DMS 273 treated with DMSO at 0.1 percent for 48 hours (cell line): ENCODE measurements at regions not wholly inside any gene's neighbourhood (a gene's known extent, or its start where the extent isn't known, plus 50 kb on each side); places are given as distances from the start of the nearest gene placed in this dataset.
"Not testable (repeated sequence)": the region's sequence is repeated elsewhere in the genome, so short reads cannot be mapped to it uniquely, and the experiment has no call there.

Source experiments
- DNase-seq: peaks from one replicate; lab custom pipeline; 2025; lab: John Stamatoyannopoulos, UW

DNA sequence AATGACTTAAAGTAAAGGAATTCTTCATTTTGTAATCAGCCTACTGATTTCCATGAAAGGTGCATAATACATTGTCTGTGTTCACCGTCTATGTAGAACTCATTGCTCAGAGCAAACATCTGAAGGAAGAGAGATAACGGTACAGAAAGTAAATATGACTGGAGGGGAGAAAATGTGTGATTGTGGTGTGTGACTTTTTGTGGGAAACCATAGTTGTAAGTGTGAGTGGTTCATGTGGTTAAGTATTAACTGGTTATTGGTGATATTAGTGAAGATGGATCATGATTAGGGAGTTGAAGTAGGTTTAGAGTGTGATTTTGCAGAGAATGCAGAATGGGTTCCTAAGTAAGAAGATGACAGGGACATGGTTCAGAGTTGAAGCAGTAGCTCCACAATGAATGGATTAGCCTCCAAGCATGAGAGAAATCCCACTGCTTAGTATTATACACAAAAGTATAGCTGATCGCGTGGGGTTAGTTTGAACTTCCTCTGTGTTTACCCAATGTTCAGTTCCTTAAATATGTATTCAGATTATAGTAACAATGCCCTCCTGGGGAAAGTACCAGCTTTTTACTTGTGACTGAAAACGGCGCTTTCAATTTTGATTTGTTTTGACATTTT, 368.9 kb downstream of the UTRN start:
- DNase-seq: no peak

DNA sequence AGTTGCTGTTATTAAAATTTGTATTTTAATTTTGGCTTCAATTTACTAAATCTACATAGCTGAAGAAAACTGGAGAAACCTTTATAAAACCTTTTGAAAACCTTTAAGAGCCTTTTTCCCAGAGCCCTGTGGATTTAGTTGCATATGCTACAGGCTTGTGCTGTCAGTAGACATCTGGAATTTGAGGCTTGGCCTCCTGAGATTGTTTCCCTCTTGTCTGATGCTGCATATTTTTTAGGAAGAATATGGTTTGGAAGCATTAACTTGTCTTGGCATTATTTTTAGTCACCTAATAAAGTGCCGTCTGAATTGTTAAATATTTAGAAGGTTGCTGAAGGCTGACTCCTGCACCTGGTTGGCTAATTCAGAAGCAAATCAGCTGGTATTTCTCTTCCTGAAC, 369.4 kb downstream of the UTRN start:
- DNase-seq: no peak

DNA sequence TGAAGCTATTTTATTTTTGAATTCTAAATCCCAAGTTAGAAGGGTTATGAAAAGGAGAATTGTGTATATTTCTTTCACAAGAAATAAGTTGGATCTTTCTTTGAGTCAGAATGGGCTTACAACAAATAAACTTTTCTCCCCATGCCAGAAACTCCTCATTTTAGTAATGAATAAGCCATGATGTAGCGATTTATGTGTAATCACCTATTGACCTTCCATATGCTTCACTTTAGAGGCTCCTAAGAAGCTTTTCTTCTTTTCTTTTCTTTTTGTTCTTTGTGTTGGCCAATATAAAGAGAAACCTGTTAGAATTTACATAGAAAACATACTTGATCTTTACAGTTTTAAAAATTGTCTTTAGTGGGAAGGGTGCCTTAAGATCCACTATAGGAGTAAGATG, 370.2 kb downstream of the UTRN start:
- DNase-seq: no peak

DNA sequence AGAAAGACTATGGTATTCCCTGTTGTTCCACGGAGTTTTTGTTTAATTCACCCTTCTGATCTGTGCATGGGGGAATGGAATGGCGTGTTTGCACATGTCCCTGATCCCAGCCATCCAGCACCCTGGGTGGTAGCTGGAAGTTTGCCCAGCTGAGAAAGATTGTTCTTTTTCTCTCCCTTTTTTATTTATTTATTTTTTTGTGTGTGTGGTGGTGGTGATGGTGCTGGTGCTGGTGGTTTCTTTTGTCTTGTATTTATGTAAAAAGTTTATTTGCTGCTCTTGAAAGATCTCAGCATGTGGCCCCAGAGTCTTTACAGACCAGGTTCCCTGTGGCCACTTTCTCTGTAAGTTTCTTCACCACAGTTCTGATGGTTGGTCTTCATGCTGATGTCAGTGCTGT, 372.6 kb downstream of the UTRN start:
- DNase-seq: no peak

DNA sequence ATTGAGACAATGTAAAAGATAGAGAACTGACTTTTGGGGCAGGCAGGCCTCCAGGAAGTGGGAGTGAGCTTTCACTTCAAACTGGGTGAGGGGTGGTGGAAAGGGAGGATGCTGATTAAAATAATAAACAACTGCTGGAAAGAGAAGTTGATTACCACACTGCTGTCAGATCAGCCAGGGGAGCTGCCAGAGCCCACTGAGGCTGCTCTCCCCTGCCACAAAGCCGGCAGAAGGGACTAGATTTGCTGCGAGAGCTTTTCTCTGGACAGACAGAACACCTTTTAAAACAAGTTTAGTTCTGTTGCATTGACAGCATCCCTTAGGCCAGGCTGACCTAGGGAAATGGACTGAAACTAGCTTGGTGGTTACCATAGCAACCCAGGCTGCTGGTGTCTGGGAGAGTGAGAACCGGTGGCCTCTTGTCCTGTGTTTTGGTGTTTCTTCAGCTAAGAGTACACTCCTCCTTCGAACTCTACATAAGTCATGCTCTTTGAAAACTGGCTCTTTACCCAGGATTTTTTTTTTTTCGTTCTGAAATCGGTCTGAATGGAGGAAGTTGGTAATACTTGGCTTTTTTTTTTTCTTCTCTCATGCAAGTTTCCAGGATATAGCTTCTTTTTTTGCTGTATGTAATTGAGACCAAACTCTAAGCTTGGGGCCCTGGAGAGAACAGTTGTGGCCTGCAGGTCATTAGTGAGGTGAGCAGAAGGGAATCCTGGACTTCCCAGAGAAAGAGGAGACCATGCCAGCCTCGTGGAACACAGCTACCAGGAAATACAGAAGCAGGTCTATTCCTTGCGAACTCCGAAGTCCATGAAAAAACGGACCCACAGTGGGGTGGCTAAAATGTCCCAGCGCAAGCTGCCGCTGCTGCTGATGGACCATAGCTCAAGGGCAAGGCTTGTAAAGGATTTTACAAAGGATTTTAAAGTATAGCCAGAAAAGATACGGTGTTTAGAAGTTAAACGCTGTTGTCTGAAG, 374.4 kb downstream of the UTRN start:
- DNase-seq: no peak

DNA sequence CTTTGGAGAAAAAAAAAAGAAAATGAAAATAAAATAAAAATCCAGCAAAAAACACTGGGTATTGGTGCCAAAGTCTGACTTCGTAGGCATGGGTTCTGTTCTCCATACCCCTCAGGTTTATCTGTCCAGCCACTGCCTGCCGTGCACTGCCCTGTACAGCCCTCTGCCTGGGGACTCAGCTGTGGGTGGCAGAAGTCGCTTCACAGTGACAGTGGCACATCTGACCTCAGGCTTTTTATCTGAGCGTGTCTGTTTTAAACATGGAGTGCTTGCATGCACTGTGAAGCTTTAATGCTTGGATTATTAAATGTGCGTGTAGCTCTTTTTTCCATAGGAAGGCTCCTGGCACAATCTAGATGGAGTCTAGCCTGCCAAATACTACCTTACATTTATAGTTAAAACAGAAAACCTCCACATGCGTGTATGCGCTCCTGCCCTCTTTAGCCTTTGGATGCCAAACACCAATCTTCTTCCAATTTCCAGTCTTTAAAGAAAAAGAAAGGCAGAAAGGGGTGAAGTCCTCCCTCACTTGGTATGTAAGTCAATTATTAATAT, 375.5 kb downstream of the UTRN start:
- DNase-seq: no peak

DNA sequence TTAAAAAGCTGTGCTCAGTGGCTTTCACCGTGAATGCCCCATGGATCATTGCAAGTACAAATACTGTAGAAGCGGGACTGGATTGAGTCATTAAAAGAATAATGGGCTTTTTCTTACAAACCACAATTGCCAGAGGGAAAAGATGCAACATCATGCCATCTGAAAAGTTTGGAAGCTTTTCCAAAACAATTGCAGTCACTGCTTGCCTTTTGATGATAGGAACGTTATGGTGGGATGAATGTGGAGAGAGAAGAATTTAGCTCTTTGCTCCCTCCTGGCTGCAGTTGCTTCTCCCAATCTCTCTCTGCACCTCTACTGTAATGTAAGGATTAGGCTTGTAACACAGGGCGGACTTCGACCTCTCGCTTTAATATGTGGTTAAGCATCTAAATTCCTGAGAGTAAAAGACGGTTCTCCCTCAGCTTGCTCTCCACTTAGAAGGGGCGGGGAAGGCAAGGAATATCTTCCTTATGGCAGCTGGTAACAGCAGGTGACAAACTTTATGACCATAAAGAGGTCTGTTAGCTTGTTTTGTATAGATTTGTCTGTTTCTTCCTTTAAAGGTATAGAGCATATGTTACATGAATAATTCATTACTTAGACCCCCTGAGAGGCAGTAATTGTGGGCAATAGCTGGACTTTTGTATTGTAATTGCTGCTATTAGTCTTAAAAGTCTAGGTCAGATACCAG, 376.1 kb downstream of the UTRN start:
- no peak for DNase-seq

DNA sequence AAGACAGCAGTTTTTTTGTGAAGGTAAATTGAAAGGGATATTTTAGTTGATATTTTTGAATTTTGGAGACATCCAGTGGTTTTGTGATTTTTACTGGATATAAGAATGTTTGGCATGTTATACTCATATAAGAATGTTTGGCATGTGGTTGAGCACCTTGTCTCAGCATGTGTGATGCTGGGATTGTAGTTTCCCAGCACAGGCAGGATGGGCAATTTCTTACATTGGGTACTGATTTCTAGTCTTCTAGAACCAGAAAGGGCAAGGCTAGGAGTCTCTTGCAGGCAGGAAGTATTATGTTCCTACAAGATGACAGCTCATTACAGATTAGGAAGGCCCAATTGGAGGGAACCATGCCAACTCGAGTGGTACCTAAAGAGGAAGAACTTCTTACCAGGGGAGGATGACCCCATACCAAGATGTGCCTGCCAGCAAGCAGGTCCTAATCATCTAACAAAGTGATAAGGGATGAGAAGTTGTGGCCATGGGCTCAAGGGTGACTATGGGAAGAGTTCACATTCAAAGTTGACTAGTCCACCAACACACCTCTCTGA, 377.8 kb downstream of the UTRN start:
- no peak for DNase-seq

DNA sequence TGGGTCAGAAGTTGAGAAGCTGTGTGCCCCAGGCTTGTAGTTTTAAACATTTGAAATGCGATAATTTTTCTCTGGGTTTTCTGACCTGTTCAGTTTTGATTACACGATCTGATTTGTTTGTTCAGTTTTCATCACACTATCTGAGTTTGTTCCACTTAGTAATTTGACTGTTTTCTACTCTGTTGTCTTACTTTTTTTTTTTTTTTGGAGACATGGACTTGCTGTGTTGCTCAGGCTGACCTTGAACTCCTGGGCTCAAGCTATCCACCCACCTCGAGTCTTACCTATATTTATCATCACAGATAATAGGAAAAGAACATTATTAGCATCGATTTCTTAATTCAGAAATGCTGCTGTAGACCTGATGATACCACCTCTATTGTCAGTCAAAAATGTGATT, 379.1 kb downstream of the UTRN start:
- DNase-seq: no peak

DNA sequence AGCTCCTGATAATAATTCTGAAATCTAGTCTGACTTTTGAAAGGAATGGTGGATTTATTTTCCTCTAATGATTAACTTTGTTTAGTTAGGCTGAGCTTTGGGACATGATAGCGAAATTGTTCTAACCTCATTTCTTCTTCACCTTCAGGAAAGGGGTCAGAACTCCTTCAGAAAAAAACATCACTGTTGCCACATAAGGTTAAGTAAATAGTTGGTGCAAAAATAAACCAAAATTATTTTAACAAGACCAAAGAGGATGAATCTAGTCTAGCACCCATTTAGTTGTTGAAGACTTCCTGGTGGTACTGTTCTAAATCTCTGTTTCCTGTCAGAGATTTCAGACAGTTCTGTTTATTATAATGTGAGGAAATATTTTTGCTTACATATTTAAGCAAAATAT, 379.8 kb downstream of the UTRN start:
- no peak for DNase-seq

DNA sequence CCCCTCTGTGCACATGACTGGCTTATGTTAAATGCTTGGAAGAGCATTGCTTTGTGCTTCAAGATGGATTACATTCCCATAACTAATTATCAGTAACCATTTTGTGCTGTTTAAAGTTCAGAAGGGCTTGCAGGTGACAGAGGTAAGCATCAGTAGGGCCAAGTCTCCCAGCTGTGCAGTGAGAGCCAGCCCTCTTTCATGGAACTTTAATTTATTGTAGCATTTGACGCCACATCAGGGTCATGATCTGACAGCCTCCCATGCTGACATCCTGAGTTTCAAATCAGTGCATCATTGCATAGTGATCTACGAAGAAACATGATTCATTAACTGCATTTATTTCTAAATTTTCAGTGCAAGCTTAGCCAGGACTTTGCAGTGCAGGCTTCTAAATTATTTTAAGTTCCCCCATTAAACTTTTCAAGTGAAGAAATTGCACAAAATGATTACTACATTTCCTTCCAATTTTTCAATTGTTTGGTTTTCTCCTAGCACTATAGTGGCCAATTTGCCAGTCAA, 380.9 kb downstream of the UTRN start:
- DNase-seq: no peak

DNA sequence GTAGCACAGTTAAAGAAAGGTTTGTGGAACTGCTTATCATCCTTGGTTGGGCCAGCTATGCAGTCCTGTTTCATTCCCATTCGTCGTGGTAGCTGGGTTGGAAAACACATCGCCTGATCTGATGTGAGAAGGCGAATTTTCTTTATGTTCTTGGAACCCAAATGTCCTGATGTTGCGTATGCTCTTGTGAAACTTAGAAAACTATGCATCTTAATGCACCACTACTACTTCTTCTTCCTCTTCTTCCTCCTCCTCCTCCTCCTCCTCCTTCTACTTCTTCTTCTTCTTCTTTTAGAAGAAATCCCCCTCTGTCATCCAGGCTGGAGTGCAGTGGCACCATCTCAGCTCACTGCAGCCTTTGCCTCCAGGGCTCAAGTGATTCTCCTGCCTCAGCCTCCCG, 381.6 kb downstream of the UTRN start:
- DNase-seq: no peak

DNA sequence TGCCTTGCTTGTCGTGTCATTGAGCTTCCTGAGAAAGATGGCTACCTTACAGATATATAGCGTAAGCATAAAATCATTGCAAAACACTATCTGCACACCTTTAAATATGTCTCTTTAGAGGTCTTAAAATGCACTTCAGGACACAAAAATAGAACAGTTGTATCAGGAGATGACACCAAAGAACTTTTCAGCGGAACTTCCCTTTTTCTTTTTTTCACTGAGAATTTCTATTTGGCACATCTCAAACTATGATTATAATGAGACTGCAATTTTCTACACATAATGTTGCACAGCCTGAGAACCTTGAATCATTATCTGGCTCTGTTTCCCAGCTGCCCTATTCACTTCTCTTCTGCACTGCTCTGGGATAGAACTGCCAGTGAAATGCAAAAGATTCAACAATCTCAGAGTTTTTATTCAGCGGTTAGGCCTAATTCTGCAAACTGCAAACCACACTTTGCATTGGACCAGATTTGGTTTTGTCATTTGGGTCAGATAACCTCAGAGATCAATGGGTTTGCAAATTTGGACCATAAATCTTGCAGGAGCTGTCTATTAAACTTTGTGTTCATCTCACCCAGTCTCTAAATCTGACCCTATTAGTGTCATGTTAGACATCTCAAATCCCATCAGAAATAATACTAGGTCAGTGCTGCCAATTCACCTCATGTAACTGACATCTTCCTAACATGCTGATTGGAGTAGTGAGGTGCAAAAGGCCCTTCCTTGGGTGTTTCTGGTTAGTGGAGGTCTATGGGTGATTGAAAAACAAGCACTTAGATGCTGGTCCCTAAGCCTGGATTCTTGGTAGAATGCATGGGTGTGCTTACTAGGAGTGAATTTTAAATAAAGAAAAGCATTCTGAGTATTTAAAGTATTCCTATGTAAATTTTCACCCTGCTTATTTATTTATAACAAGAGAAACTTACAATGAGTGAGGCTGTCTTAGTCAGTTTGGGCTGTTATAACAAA, 382.7 kb downstream of the UTRN start:
- DNase-seq: no peak

DNA sequence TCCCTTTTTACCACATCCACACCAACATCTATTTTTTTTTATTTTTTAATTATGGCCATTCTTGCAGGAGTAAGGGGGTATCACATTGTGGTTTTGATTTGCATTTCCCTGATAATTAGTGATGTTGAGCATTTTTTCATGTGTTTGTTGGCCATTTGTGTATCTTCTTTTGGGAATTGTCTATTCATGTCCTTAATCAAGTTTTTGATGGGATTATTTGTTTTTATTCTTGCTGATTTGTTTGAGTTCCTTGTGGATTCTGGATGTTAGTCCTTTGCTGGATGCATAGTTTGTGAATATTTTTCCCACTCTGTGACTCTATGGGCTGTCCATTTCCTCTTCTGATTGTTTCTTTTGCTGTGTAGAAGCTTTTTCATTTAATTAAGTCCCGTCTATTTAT, 385.1 kb downstream of the UTRN start:
- not testable (repeated sequence) for DNase-seq

DNA sequence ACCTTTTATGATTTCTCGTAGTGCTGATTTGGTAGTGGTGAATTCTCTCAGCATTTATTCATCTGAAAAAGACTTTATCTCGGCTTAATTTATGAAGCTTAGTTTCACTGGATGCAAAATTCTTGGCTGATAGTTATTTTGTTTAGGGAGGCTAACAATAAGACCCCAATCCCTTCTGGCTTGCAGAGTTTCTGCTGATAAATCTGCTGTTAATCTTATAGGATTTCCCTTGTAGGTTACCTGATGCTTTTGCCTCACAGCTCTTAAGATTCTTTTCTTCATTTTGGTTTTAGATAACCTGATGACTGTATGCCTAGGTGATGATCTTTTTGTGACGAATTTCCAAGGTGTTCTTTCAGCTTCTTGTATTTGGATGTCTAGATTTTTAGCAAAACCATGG, 388.7 kb downstream of the UTRN start:
- no peak for DNase-seq

DNA sequence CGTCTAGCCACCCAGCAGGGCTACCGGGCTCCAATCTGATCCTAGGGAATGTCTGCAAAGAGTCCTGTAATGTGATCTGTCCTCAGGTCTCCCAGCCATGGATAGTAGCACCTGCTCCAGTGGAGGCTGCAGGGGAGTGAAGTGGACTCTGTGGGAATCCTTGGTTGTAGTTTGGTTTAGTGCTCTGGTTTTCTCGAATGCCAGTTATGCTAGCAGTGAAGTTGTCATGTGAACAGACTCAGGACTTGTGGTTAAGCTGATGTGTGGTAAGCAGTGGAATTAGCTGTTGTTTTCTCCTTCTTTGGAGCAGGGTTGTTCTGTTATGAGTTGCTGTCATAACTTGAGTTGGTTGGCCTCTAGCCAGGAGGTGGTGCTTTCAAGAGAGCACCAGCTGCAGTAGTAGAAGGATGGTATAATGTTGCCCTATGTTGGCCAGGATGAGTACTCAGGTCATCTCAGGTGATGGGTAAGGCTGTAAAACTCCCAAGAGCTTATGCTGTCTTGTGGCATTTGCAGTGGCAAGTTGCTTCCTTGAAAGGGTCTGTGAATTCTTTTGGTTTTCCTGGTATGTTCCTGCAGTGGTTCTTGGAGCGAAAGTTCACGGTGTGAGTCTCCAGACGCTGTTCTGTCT, 390.2 kb downstream of the UTRN start:
- no peak for DNase-seq

DNA sequence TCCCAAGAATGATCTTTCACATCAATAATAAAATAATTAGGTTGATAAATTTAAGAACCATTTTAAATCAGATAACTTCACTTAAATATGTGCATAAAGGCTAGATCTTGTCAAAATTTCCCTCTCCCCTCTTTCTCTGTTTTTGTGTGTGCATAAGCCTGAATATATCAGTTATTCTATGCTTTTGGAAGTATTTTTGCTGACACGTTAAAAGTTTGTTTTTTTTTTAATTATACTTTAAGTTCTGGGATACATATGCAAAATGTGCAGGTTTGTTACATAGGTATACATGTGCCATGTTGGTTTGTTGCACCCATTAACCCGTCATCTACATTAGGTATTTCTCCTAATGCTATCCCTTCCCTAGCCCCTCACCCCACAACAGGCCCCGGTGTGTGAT, 391.2 kb downstream of the UTRN start:
- not testable (repeated sequence) for DNase-seq

DNA sequence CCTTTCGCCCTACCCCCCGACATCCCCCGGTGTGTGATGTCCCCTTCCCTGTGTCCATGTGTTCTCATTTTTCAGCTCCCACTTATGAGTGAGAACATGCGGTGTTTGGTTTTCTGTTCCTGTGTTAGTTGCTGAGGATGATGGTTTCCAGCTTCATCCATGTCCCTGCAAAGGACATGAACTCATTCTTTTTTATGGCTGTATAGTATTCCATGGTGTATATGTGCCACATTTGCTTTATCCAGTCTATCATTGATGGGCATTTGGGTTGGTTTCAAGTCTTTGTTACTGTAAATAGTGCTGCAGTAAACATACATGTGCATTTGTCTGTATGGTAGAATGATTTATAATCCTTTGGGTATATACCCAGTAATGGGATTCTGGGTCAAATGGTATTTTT, 392.1 kb downstream of the UTRN start:
- DNase-seq: not testable (repeated sequence)

DNA sequence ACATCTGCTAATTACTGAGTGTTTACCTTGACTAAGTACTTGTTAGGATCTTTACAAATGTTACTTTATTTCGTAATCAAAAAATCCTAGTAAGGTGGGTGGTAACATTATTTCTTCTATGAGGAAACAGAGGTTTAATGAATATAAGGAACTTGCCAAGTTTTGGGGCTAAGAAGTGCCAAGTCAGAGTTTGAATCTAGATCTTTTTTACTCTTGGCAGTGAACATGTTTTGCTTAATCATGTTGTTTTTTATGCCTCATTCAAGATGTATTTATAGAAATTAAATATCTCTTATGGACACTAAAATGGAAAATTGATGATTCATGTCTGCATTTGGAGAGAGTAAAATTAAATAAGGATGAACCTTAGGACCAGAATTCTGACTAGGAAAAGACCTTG, 393.7 kb downstream of the UTRN start:
- no peak for DNase-seq

DNA sequence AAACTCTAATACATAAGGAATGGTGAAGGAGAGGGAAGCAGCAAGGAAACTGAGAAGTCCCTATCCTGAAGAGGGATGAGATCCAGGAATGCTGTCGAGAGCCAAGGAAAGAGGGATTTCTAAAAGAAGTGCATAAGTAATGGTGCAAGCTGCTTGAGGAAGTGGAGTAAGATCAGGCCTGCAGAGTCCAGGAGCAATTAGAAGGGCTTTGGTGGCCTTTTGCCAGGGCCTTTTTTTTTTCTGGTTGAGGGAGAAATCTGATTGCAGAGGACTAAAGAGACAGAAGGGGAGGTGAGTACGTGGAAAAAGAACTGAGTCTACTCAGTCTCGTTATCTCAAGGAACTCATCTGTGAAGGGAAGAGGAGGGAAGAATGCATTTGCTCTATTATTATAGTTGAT, 396.2 kb downstream of the UTRN start:
- no peak for DNase-seq
